SKM-1 treated with dmso at 0.1 percent for 144 hours (cell line): ENCODE measurements at regions not wholly inside any gene's neighbourhood (a gene's known extent, or its start where the extent isn't known, plus 50 kb on each side); places are given as distances from the start of the nearest gene placed in this dataset.

Experiments used
- DNase-seq: peaks from one replicate; lab custom pipeline; 2025; ENCODE audit not compliant: unreplicated experiment; lab: John Stamatoyannopoulos, UW

DNA sequence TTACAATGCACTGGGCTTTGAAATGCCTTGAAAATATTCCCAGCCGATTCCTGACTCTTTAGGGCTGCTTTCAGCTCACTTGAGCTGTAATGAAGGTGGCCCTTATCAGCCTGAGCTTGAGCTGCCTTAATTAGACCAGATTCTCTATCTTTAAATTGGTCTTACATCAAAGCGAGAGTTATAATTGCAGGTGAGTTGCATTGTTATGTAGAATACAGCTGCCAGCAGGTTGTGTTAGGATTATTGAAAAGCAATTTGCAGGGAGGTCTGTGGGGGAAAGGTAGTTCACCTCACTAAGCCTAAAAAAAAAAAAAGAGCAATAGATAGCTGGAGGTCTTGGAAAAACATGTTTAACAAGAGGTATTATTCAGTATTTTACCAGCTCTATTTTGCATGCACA lies 142.2 kb upstream of the HABP2 start:
- DNase-seq, result no peak

DNA sequence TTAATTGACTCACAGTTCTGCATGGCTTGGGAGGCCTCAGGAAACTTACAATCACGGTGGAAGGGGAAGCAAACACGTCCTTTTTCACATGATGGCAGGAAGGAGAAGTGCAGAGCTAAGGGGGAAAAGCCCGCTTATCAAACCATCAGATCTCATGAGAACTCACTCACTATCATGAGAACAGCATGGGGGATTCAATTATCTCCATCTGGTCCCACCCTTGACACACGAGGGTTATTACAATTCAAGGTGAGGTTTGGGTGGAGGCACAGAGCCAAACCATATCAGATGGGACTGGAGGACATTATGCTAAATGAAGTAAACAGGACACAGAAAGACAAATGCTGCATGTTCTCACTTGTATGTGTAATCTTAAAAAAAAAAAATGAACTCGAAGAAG lies 141.4 kb upstream of the HABP2 start:
- DNase-seq, result no peak

DNA sequence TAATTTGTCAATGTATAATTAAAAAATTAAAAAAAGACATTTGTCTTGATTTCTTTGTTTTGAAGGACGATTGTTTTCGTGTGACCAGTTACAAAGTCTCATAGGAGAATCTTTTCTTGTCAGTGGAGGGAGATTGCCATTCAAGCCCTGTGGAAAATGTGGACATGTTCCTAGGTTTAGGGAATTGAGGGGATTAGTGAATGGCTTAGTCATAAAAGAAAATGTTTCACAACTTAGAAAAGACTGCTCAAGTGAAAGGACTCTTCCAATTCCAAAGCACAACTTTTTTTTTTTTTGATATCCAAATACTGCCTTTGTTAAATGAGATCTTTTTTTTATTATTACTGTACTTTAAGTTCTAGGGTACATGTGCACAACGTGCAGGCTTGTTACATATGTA lies 140.7 kb upstream of the HABP2 start:
- DNase-seq, result no peak

DNA sequence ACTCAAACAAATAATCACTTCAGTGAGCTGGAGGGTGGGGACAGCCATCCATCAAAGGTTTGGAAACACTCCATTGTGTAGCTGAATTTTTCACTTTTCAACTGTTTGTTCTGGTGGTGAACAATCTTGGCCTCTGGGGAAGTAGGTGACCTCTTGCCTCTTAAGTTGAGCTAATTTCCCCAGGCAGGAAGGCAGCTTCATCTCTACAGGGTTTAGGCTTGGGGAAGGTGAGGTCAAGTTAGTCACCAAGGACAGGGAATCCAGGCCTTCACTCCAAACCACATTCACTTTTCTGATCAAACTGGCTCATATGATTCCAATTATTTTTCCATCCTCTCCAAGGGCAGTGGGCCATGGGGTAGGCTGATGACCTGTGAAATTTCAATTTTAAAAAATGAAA lies 138.3 kb upstream of the HABP2 start:
- DNase-seq, result no peak

DNA sequence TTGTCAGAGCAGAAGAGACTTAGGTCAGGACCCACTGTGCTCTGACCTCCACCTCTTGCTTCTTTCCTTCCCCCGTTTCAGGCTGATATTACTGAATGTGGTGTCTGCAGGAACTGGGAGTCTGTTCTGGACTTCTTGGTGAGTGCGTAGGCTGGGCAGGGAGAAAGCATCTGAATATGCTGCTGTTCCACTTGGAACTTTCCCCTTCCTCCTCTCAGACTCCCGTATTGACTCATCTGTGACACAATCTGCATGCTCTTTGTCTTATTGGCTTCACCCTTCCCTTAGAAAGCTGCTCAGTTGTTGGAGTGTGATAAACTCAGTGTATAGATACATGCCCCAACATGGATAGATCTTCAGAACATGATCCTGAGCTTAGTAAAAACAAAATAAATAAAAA lies 137.6 kb upstream of the HABP2 start:
- no peak for DNase-seq

DNA sequence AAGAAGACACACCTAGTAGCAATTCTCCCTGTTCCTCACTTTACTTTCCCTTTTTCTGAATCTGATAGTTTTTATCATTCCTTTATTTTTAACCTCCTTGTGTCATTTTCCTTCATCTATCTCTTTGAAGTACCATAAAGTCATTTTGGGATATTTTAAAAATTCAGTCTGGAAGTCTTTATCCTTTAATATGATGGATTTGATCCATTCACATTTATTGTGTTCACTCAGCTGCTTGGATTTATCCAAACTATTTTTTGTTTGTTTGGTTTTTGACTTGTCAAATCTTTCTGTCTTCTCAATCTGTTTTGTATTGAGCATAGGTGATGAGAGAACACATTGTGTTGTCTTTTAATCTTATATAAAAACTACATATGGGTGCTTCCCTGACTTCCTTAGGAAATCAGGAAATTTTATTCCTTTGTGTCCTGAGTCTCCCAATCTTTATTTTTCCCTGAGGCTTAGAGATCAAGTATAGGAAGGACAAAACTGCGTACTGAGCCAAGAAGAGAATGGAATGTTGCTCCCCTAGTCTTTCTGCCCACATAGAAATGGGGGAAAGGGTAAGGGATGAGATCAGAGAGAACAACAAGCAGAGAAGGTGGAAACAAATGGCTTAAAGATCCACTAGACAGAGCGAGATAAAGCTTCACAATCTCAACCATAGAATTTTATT lies 132.7 kb upstream of the HABP2 start:
- DNase-seq, result no peak

DNA sequence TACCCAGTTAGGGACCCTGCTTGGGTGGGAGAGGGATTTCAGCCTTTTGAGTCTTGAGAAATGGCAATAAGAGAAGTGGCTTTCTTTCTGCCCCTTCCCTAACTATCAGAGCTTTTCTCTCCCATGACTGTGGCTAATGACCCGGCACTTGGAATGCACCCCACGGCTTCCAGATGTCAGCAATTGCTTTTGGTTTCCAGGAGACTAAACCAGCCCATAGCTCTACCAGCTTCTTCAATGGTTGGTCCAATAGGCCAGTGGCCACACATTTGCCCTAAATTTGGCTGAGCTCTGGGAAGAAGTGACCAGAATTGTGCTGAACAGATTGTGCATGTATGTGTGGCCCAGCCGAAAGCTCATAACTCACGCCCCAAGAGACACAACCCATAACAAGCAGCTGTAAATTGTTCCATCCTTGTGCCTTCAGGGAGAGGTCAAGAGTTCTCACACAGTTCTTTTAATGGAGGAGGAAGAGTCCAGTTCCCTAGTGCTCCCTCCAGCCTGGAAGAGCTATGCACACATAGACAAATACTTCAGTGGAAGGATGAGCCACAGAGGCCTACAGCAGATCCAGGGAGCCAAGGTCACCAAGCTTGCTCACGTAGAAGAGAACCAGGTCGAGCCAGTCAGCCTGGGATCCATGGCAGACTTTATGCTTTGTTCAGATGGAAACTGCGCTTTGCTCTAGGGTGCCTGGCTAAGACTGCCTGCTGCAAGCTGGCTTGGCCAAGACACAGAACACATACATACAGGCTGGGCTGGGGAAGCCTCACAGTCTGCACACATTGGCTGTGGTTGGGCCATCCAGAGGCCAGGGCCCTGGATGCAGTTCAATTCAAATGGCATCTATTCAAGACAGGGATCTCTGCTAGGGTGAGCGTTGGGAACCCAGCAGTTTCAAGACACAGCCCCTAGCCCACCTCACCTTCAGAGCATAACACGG lies 131.8 kb upstream of the HABP2 start:
- DNase-seq, result no peak

DNA sequence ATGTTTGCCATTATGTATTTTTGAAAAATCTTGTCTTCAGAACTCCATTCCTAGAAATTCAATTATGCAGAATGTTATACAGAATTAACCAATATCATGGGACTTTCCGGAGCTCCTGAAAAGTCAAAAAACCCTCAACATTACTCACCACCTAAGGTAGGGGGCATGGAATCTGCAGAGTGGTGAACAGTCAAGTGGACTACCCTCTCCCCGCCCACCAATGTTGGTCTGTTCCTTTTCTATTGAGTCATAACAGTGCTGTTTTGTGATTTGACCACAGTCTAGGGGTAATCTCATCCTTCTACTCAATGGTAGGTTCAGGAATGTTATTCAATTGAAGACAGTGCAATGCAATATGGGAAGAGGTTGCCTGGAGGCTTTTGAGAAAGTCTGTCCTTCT lies 130.5 kb upstream of the HABP2 start:
- no peak for DNase-seq

DNA sequence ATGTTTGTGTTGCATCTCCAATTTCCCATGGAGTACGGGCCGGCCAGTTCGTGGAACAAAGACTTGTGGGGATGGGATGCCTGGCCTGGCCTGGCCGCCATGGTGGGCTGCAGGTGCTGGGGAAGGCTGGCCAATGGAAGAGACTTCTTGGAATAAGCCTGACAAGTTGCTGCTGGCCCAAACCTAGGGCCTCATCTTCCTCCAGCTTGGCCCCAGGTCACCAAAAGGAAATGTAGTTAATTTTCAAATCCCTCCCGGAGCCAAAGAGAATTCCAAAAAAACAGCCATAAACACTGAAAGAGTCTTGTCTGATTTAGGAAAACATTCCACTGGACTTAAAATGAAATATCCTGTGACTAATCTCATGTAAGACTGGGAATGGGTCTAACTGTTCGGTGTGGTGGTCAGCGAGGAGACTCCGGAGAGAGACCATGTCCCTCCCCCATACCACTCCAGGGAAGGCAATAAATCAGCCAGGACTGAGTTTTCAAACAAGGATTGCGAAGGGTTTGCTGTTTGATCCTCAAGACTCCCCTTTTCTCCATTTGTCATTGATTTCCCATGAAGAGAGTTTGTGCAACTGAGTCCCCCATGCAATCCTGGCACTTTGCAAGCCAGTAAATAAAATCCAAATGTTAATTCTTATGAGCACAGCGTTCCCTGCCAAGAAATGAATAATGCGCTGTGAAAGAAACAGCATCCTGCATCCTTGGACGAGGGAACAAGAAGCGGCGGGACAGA lies 128.7 kb upstream of the HABP2 start:
- DNase-seq, result no peak

DNA sequence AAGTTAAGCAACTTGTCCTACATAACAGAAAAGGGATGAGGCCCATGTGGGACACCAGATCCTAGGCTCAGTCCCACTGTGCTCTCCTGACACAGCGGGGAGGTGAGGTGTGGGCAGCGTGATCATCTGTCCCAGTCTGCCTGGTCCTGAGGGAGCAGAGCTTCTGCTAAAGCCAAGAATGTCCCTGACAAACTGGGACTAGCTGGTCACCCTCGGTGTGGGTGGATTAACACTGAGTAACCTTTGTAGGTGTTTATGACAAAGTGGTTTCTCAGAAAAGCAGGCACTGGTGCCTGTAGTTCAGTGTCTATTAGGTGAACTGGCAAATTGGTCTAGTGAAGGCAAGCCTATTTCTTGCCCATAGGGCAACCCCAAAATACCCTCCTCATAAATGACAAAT lies 127.8 kb upstream of the HABP2 start:
- no peak for DNase-seq

DNA sequence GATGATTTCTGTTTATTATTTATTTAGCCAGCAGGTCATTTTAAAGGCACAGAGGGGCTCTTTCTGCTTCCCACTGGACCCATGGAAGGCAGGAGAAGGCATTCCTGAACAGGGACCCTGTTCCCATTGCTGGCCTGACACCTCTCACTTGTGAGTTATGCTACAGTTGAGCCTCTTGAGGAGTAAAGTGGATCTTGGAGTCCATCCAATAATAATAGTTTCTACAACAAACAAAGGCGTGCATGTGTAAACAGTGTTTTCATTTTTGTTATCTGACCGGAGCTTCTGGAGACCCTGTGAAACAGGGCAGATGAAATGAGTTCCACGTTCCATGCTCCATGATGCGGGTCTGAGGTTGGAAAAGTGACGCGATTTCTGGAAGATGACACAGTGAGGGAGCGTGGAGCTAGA lies 127.3 kb upstream of the HABP2 start:
- DNase-seq, result no peak

DNA sequence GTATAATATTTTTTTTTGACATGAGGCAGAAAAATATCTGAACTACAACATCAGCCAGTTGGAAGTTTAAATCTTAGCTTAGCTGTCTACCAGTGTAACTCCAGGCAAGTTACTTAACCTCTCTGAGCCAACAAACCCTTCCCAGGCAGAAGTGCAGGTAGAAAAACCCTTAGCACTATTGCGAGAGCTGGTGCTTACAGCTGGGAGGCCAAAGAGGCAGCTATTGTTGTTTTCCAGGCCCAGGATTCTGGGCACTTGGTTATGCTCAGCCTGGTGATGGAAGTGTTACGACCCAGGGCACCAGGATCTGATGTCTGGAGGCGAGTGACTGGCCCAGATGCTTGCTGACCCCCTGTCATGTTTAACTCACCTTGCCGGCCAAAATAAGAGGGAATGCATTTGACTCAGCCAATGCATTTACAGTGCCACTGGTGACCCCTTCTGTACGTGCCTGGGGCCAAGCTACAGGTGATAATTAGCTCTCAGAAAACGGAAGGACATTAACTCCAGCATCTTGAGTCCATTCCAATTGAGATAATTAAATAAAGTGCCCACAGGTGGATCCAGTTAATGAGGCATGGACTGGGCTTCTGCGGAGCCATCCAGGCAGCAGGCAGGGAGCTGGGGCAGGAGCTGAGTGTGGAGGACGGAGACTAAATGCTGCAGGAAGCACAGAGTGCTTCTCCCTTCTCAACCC lies 126.5 kb upstream of the HABP2 start:
- DNase-seq, result no peak

DNA sequence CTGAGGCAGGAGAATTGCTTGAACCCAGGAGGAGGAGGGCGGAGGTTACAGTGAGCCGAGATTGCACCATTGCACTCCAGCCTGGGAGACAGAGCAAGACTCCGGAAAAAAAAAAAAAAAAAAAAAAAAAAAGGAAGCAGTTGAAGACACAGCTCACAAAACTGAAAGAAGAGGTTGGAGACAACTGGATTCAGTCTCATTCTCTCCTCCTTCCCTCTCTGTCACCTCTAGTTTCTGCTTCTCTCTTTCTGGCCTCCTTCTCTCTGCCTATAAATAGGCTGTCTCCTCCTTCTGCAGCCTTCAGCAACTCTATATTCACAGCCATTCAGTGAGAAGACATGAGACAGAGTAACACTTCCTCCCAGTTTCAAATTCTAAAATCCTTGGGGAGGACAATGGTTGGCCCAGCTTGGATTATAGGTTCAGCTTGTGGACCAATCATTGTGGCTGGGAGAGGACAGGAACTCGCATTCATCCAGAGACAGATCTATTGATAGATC lies 125.6 kb upstream of the HABP2 start:
- no peak for DNase-seq

DNA sequence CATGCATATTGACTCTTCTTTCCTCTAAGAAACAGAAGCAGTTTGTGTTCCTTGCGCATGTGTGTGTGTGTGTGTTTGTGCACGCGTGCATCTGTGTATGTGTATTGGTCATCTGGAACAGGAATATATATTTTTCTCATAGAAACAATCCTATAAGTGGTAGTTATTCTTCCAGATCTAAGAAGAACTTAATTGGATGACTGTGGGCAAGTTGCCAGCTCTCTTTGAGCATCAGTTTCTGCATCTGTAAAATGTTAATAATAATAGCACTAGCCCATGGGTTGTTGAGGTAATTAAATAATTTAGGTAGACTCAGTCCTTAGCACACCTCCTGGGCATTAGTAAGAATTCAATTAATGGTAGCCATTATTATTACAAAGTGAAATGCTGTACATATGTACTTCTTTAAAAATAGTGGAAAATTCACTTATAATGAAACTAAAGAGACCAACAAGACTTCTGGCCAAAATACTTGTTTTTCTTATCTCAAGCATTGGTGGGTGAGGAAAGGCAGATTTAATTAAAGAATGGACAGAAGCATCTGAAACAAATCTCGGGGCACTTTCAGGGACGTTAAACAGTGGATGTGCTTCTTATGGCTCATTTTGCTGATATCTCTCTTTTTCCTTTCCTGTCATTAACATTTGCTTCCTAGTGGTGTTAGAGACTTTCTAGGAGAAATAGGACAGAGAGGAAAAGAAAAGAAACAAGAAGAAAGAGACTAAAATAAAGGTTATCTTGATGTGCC lies 124.9 kb upstream of the HABP2 start:
- DNase-seq, result no peak

DNA sequence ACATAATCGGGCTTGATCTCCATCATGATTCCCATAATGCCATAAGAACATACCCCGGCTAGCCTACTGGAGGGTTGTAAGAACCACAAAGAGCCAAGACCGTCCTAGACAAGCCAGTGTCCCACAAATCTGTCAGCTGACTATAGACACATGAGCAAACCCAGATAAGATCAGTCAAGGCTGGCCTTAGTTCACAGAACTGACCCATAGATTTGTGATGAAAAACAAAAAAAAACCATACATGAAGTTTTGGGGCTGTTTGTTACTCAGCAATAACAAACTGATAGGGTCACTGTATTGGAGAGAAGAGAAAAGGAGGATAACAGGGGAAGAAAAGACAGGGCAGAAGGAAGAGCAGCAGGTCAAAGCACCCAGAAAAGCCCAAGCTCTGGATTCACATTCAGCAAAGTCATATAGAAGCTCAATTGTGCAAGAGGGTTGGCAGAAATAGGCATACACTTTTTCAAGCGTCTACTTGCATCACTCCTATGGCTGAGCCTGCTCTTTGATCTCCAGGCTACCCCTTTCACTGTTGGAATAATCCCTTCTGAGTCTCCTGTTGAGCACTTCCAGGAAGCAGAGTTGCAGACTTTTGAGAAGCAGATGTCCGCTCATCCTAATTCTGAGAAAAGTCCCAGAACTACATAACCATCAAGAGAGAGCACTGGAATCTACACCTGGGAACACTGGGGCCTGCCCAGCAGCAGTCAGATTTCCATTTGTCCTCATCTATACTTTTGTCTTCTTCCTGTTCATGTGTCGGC lies 122.0 kb upstream of the HABP2 start:
- no peak for DNase-seq

DNA sequence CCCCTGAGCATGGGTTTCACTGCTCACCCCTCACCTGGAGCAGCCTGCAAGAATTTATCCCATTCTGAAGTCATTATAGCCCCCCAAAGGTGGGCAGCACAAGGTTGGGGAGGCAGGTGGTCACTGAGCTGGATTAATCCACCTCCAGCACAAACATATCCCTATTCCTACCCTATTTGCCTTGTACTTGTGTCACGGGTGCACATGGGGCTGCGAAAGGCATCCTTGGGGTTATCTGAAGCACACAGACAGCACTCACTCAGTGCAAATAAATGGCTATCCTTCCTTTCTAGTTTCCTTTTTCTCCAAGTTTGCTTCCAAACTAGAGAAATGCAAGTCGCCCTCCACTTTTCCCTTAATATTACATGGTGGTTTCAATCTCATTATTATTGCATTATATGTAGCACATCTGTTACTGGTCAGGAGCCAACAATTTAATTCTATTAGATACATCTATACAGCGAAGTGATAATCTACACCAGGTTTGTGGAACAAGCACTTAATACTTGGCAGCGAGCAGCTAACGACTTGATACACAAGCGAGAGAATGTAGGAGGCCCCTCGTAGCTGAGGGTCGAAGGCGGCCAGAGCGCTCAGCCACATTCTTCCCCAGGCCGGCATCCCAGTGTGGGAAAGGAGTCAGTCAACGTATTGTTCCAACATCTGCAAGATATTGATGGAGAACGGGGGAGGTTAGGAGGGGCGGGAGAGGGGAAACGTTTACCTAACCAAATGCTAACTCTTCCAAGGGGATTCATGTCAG lies 121.3 kb upstream of the HABP2 start:
- DNase-seq, result no peak

DNA sequence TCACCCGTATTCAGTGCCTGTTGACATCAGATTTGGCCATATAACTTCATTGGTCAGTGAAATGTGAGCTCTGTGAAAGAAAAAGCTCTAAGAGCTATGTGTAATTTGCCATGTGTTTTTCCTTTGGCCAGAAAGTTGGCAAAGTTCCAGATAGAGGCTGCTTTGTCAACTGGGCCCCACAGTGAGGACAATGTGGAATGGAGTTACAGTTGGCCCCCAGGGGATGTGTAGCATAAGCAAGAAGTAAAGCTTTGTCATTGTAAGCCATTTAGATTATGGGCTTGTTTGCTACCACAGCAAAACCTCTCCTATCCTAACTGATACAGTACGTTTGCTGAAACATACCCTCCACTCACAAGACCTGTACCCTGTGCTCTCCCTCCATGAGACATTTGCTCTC lies 119.1 kb upstream of the HABP2 start:
- DNase-seq, result no peak

DNA sequence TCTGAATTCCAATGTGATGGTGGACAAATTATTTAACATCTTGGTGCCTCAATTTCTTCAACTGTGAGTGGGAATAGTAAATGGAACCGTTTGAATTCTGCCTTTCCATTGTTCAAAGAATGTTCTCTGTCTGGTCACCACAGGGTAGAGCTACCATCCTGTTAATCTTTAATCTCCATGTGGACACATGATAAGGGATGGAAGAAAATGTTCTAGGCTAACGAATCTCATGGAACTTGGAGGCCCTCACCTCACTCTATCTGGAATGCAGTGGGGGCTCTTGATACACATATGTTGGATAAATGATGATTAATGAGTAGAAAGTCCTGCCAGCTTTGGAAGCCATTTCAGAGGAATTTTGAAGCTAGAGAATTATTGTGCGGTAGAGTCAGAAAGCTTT lies 118.5 kb upstream of the HABP2 start:
- DNase-seq, result no peak

DNA sequence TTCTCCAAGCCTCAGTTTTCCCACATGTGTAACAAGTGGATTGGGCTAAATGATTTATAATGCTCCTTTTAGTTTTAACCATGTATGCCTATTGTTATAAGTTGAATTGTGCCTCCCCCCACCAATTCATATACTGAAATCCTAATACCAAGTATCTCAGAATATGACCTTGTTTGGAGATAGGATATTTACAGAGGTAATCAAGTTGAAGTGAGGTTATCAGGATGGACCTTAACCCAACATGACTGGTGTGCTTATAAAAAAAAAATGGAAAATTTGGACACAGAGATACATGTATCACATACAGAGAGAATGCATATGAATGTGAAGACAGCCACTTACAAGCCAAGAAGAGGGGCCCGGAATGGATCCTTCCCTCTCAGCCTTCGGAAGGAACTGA lies 117.9 kb upstream of the HABP2 start:
- no peak for DNase-seq
